HEK293 (cell line): ENCODE measurements at regions not wholly inside any gene's neighbourhood (a gene's known extent, or its start where the extent isn't known, plus 50 kb on each side); places are given as distances from the start of the nearest gene placed in this dataset.

Experiments used
- CTCF ChIA-PET: fragments of 350-600 bp; formaldehyde crosslinking; extraction: SDS; loops from one replicate; lab custom pipeline; 2021; ENCODE audit warnings: antibody characterized with exemption; lab: Yijun Ruan, JAX
- POLR2A ChIA-PET: fragments of 300-600 bp; formaldehyde crosslinking; extraction: SDS; loops from one replicate; lab custom pipeline; 2020; ENCODE audit warnings: antibody characterized with exemption, inconsistent platforms; lab: Yijun Ruan, JAX
- H3K27ac ChIP-seq: fragments of 200-500 bp; sonication (Bioruptor generic); 2 replicates; pipeline ENCODE4 v1.5.1; 2014; ENCODE audit warnings: low read depth, low read length, control low read depth, inconsistent platforms; ENCODE audit errors: extremely low read depth
- H3K36me3 ChIP-seq, 2 experiments: fragments of 200-500 bp in 1 of 2; sonication (Bioruptor generic) in 1 of 2; 1 replicate in 1 of 2; 2 replicates in 1 of 2; pipeline ENCODE4 v1.5.1; 2014 to 2017; ENCODE audit warnings: inconsistent platforms in 2 of 2, low read length in 2 of 2; ENCODE audit not compliant: control insufficient read depth in 2 of 2, insufficient read depth in 1 of 2
- H3K4me1 ChIP-seq: fragments of 200-500 bp; sonication (Bioruptor generic); 2 replicates; pipeline ENCODE4 v1.5.1; 2014; ENCODE audit warnings: mild to moderate bottlenecking, low read length, inconsistent platforms; ENCODE audit not compliant: control insufficient read depth, insufficient read depth
- H3K4me3 ChIP-seq: 2 replicates; pipeline ENCODE4 v1.5.1; 2011; ENCODE audit warnings: low read depth, mild to moderate bottlenecking, control low read depth, low read length, moderate library complexity
- H3K9me3 ChIP-seq: fragments of 200-500 bp; sonication (Bioruptor generic); 2 replicates; pipeline ENCODE4 v1.5.1; 2014; ENCODE audit warnings: low read depth, low read length, inconsistent platforms; ENCODE audit not compliant: control insufficient read depth, insufficient read depth
- HOXD13 ChIP-seq: sonication (generic); formaldehyde crosslinking; IDR thresholded peaks from 2 replicates; pipeline ENCODE4 v1.8.0; 2022; ENCODE audit warnings: missing genetic modification reagents, borderline replicate concordance
- KLF8 ChIP-seq: fragments of 450-650 bp; formaldehyde crosslinking; IDR thresholded peaks from 2 replicates; pipeline ENCODE4 v1.5.1; 2016; ENCODE audit warnings: missing biosample characterization, missing genetic modification characterization
- SCRT2 ChIP-seq: fragments of 450-650 bp; formaldehyde crosslinking; IDR thresholded peaks from 2 replicates; pipeline ENCODE4 v1.5.1; 2016; ENCODE audit warnings: missing biosample characterization, missing genetic modification characterization
- ZBTB21 ChIP-seq: fragments of 450-650 bp; formaldehyde crosslinking; IDR thresholded peaks from 2 replicates; pipeline ENCODE4 v1.5.1; 2017; ENCODE audit warnings: missing biosample characterization, missing genetic modification characterization
- ZNF112 ChIP-seq: fragments of 450-650 bp; formaldehyde crosslinking; IDR thresholded peaks from 2 replicates; pipeline ENCODE4 v1.5.0; 2017; ENCODE audit warnings: missing biosample characterization, missing genetic modification characterization
- ZNF146 ChIP-seq: fragments of 450-650 bp; formaldehyde crosslinking; IDR thresholded peaks from 2 replicates; pipeline ENCODE4 v1.5.1; 2016; ENCODE audit warnings: missing biosample characterization, missing genetic modification characterization
- ZNF221 ChIP-seq: fragments of 450-650 bp; formaldehyde crosslinking; IDR thresholded peaks from 2 replicates; pipeline ENCODE4 v1.5.1; 2017; ENCODE audit warnings: missing biosample characterization, missing genetic modification characterization, borderline replicate concordance
- ZNF292 ChIP-seq: fragments of 450-650 bp; formaldehyde crosslinking; IDR thresholded peaks from 2 replicates; pipeline ENCODE4 v1.5.1; 2016; ENCODE audit warnings: low read depth, missing biosample characterization, missing genetic modification characterization, borderline replicate concordance
- ZNF335 ChIP-seq: fragments of 450-650 bp; formaldehyde crosslinking; conservative IDR thresholded peaks from 2 replicates; pipeline ENCODE4 v1.5.1; 2016; ENCODE audit warnings: missing biosample characterization, missing genetic modification characterization
- ZNF423 ChIP-seq: fragments of 450-650 bp; formaldehyde crosslinking; IDR thresholded peaks from 2 replicates; pipeline ENCODE4 v1.5.1; 2016; ENCODE audit warnings: missing biosample characterization, missing genetic modification characterization
- ZNF510 ChIP-seq: fragments of 450-650 bp; formaldehyde crosslinking; IDR thresholded peaks from 2 replicates; pipeline ENCODE4 v1.5.1; 2018; ENCODE audit warnings: mild to moderate bottlenecking, missing genetic modification characterization, missing biosample characterization; ENCODE audit not compliant: insufficient replicate concordance
- ZNF529 ChIP-seq: fragments of 450-650 bp; formaldehyde crosslinking; IDR thresholded peaks from 2 replicates; pipeline ENCODE4 v1.5.1; 2017; ENCODE audit warnings: missing genetic modification characterization, missing biosample characterization; ENCODE audit not compliant: insufficient replicate concordance
- ZNF677 ChIP-seq: fragments of 450-650 bp; IDR thresholded peaks from 2 replicates; pipeline ENCODE4 v1.5.0; 2018; ENCODE audit warnings: missing biosample characterization, mild to moderate bottlenecking, missing genetic modification characterization, moderate library complexity
- ZSCAN16 ChIP-seq: fragments of 450-650 bp; formaldehyde crosslinking; IDR thresholded peaks from 2 replicates; pipeline ENCODE4 v1.5.1; 2016; ENCODE audit warnings: missing biosample characterization, missing genetic modification characterization
- TF ChIP-seq, protein P1 (sequence below): fragments of 450-650 bp; formaldehyde crosslinking; IDR thresholded peaks from 2 replicates; pipeline ENCODE4 v1.5.1; 2016; ENCODE audit warnings: missing biosample characterization, missing genetic modification characterization, borderline replicate concordance
- TF ChIP-seq, protein P2 (sequence below): fragments of 450-650 bp; formaldehyde crosslinking; IDR thresholded peaks from 2 replicates; pipeline ENCODE4 v1.5.1; 2017; ENCODE audit warnings: missing biosample characterization, missing genetic modification characterization
- TF ChIP-seq, protein P3 (sequence below): fragments of 450-650 bp; formaldehyde crosslinking; IDR thresholded peaks from 2 replicates; pipeline ENCODE4 v1.5.1; 2017; ENCODE audit warnings: missing biosample characterization, mild to moderate bottlenecking, missing genetic modification characterization, moderate library complexity
- TF ChIP-seq, protein P4 (sequence below): fragments of 450-650 bp; formaldehyde crosslinking; IDR thresholded peaks from 2 replicates; pipeline ENCODE4 v1.5.1; 2017; ENCODE audit warnings: missing biosample characterization, missing genetic modification characterization

DNA sequence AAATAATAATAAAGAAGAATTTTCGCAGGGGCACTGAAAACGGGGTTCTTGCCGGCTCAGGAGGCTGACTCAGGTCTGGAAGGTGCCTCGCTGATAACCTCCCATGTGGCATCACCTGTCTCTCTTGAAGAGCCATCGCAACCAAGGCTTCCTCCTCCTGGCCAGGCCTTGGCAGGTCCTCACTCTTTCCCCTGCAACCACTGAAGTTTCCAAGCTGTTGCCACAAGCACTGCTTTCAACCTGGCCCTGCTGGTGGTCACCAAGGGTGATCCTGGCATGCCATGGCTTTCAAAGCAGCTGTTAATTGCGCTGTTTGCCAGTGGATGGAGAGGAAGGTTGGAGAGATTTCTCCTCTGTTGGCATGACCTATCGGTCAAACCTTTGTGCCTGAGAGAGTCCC is 163.6 kb upstream of the COPS8 start:
- CTCF ChIA-PET = no interaction called here
- no peaks in the 10 kb centered on the region for H3K36me3 ChIP-seq
- TF ChIP-seq, protein P1, sequence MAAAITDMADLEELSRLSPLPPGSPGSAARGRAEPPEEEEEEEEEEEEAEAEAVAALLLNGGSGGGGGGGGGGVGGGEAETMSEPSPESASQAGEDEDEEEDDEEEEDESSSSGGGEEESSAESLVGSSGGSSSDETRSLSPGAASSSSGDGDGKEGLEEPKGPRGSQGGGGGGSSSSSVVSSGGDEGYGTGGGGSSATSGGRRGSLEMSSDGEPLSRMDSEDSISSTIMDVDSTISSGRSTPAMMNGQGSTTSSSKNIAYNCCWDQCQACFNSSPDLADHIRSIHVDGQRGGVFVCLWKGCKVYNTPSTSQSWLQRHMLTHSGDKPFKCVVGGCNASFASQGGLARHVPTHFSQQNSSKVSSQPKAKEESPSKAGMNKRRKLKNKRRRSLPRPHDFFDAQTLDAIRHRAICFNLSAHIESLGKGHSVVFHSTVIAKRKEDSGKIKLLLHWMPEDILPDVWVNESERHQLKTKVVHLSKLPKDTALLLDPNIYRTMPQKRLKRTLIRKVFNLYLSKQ (tag by site-specific recombination) = no peak
- TF ChIP-seq ZNF423 = no peak
- no peak for TF ChIP-seq ZNF112
- TF ChIP-seq, protein P2, sequence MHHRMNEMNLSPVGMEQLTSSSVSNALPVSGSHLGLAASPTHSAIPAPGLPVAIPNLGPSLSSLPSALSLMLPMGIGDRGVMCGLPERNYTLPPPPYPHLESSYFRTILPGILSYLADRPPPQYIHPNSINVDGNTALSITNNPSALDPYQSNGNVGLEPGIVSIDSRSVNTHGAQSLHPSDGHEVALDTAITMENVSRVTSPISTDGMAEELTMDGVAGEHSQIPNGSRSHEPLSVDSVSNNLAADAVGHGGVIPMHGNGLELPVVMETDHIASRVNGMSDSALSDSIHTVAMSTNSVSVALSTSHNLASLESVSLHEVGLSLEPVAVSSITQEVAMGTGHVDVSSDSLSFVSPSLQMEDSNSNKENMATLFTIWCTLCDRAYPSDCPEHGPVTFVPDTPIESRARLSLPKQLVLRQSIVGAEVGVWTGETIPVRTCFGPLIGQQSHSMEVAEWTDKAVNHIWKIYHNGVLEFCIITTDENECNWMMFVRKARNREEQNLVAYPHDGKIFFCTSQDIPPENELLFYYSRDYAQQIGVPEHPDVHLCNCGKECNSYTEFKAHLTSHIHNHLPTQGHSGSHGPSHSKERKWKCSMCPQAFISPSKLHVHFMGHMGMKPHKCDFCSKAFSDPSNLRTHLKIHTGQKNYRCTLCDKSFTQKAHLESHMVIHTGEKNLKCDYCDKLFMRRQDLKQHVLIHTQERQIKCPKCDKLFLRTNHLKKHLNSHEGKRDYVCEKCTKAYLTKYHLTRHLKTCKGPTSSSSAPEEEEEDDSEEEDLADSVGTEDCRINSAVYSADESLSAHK = no peak
- no peak for TF ChIP-seq ZNF677
- no peak for TF ChIP-seq ZNF335
- POLR2A ChIA-PET = no interaction called here
- H3K27ac ChIP-seq = no peak overlapping the region
- peaks cover 5% of the 10 kb centered on the region; the same call in 1 of the 2 replicates for H3K4me1 ChIP-seq
- no peaks in the 10 kb centered on the region for H3K9me3 ChIP-seq
- no peak overlapping the region for H3K4me3 ChIP-seq

DNA sequence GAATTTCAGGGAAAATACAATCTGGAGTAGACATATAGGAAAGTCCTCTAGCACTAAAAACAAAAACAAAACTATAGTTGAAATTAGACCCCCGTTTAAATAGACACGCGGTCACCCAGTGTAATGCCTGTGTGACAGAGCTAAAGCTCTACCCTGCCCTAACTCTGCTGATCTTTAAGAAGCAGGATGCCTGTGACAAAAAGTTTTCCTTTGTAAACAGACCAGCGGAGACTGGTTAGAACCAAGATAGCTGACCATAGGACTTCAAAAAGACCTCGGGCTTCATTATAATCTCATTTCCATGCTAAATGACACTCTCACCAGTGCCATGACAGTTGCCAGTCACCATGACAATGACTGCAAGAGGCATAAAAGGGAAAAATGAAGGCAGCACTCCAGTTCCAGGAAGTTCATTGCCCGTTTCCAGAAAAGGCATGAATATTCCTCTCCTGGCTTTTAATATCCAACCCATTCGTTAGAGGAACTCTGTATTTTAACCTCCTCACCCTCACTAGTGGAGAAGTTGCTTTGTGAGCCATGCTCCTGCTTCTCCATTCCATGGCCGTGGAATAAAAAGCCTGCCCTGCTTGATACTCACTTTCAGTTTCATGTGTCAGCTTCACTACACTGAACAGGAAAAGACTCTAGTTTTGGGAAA is 157.2 kb upstream of the COPS8 start:
- no peaks in the 10 kb centered on the region for H3K36me3 ChIP-seq
- POLR2A ChIA-PET = no interaction called here
- no peak overlapping the region for H3K4me3 ChIP-seq
- H3K4me1 ChIP-seq = peaks cover 5% of the 10 kb centered on the region; the same call in 1 of the 2 replicates
- TF ChIP-seq ZNF292 (tag by site-specific recombination) = no peak
- TF ChIP-seq ZNF221 (tag by site-specific recombination) = no peak
- no peak for TF ChIP-seq ZNF146
- TF ChIP-seq ZBTB21 (tag by site-specific recombination) = no peak
- TF ChIP-seq ZNF510 (tag by site-specific recombination) = no peak
- TF ChIP-seq SCRT2 = no peak
- no peak for TF ChIP-seq ZSCAN16 (tag by site-specific recombination)
- TF ChIP-seq, protein P3, sequence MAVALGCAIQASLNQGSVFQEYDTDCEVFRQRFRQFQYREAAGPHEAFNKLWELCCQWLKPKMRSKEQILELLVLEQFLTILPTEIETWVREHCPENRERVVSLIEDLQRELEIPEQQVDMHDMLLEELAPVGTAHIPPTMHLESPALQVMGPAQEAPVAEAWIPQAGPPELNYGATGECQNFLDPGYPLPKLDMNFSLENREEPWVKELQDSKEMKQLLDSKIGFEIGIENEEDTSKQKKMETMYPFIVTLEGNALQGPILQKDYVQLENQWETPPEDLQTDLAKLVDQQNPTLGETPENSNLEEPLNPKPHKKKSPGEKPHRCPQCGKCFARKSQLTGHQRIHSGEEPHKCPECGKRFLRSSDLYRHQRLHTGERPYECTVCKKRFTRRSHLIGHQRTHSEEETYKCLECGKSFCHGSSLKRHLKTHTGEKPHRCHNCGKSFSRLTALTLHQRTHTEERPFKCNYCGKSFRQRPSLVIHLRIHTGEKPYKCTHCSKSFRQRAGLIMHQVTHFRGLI (tag by site-specific recombination) = no peak
- no peak for TF ChIP-seq KLF8 (tag by site-specific recombination)
- TF ChIP-seq, protein P4, sequence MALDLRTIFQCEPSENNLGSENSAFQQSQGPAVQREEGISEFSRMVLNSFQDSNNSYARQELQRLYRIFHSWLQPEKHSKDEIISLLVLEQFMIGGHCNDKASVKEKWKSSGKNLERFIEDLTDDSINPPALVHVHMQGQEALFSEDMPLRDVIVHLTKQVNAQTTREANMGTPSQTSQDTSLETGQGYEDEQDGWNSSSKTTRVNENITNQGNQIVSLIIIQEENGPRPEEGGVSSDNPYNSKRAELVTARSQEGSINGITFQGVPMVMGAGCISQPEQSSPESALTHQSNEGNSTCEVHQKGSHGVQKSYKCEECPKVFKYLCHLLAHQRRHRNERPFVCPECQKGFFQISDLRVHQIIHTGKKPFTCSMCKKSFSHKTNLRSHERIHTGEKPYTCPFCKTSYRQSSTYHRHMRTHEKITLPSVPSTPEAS (tag by site-specific recombination) = no peak
- no peak for TF ChIP-seq ZNF529
- no peak for TF ChIP-seq HOXD13 (CRISPR knock-in tag)
- TF ChIP-seq, all 188 proteins: peak for 0
- CTCF ChIA-PET = interaction anchor here (0.6 to 0.7 kb wide), 4 partner anchors 65 to 327 kb away, joined by 4 to 8 read pairs (median 4); no protein-coding TSS in a partner anchor
- H3K9me3 ChIP-seq = no peaks in the 10 kb centered on the region
- no peak overlapping the region for H3K27ac ChIP-seq
